ENCODE measurements at regions not wholly inside any gene's neighbourhood (a gene's known extent, or its start where the extent isn't known, plus 50 kb on each side); places are given as distances from the start of the nearest gene placed in this dataset.

DNA sequence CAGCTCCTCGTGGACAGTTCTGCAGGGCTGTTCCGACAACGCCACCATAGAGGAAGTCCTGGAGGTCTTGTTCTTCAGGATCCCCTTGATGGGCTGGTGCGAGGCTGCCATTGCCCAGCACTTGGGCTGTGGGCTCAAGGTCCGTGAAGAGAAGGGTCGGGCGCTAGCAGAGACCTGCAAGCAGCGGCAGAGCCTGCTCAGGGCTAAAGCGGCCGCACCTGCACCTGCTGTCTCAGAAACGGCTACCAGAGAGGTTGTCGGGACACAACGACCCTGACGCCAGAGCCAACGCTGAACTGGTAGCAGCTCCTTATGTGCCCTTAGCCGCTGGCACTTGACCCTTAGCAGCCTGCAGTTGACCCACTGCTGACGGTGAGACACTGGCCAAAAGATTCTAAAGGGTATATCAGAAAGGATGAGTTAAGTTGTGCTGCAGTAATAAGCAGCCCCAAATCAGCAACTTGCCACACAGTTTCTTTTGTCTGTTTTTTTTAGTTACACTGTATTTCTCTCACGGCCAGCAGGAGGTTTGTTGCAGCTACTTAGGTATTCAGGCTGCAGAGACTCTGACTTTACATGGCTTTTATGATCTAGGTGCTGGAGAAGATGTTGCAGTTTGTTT lies 55.5 kb upstream of the ST6GAL2 start:
- no peak for DNase-seq

DNA sequence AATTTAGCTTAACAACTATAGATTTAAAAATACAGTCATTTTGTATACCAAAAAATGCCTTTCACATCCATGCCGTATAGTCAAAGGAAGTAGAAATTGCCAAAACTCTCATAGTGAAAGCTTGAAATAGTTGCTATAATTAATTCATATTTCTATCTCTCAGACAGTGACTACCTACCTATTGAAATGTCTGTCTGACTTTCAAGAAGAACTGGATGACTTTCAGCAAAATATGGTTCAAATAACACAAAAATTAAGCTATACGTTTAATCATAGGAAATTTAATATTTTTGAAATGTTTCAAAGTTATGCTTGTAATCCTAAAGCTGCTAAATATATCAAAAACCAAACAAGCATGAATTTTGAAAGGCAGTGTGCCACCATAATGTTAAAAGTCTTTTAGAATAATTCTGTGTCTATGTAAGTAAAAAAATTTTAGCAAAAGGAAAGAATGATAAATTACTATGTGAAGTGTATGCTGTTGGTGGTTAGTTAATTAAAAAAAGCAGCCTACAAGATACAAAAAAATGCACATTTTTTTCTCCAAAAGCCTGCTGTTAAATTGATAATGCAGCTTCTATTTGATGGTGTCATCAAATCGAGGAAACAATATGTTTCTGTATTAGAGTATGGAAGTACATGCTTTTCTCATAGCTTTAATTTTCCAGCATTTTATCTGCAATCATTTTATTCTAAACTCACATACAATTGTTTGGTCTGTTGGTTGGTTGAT lies 57.7 kb upstream of the ST6GAL2 start:
- DNase-seq: no peak

DNA sequence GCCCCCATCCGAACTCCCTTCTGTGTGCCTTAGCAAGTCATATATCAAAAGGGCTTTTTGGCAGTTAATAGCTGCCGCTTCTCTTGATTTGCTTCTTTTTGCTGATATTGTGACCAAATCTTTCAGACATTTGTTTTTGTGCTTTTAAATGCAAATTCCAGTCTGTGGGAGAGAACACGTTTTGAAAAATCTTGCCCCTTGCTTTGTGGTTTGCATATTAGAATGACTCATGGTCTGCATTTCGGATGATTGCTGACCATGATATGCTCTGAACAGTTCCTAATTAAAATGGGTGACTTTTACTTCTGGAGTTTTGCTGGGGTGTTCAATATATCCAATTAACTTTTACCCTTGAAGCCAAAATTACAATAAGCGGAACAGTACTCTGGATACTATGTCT lies 58.2 kb upstream of the ST6GAL2 start:
- DNase-seq: peak in 1 of 3 donors; percentile 65

DNA sequence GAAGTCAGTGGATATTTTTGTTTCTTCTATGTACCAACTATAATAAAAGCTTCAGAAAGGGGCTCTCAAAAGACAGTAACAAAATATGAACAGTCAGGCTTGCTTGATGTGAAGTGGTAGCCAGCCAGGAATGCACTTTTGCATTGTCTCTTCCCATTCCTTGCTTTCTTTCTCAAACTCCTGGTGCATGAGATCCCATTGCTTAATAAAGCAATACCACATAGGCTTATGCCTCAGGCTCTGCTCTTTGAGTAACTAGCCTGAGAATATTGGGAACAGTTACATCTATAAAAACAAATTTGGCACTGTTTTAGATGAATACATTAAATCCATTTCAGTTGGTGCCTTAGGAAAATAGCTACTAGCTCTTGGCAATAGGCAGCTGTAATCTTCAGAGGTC lies 62.6 kb upstream of the ST6GAL2 start:
- DNase-seq: no peak

DNA sequence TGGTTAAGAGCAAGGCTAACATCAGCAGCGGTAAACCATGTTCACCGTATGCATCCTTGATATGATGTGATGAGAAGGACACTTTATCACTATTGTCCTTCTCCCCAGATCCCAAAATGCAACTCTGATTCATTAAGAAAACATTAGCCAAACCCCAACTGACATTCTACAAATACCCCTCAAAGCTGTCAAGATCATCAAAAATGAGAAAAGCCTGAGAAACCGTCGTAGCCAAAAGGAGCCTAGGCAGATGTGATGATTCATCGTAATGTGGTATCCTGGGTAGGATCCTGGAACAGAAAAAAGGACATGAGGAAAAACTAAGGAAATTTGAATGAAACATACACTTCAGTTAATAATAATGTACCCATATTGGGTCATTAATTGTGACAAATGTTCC lies 67.3 kb upstream of the ST6GAL2 start:
- DNase-seq: no peak

DNA sequence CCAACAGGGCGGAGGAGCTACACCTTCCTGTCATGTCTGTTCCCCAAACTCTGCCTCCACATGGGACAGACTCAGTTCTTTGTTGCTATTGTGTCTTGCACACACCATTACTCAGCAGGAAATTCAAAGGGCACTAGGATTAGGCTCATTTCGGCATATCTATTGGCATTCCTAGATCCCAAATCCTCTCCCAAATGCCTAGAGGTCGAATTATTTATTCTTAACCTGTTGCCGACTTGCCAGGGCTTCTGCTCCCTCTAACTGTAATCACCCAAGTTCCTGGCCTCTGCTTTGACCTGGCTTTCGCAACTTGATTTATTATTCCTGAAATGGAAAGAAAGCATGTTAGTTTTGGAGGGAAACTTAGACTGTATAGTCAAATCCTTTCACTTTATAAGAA lies 67.8 kb upstream of the ST6GAL2 start:
- DNase-seq: no peak

DNA sequence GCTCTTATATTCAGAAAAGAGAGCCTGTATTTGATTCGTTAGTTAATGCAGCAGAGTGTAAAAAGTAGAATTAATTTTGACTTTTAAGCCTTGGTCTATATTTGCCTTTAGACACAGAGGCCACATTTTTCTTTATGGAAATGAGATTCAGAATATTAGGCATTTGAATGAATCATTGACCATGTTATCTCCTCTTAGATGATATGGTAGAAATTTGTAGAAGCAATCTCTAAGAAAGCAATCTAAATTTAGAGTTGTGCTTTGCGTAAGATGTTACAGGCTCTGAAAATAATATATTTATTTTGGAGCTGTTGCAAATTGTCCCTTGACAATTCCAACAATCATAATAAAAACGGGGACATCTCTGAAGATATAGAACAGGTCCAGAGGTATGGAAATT lies 68.3 kb upstream of the ST6GAL2 start:
- no peak for DNase-seq

DNA sequence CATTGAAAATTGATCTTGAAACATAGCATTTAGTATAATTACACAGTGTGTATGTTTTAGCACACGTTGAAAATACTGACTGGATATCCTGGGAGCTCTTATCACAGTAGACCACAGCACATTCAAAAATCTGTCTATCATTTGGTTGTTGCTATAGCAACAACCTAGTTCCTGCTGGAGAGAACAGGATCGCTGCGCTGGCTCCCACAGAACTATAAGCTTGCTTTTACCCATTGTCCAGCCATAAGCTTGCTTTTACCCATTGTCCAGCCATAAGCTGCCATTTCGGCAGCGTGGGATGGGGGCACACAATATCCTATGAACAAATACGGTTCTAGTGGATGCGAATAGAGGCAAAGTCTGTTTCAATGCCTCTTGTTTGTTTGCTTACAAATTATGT lies 70.4 kb upstream of the ST6GAL2 start:
- DNase-seq: peak in 2 of 3 donors; percentile 16 to 41

DNA sequence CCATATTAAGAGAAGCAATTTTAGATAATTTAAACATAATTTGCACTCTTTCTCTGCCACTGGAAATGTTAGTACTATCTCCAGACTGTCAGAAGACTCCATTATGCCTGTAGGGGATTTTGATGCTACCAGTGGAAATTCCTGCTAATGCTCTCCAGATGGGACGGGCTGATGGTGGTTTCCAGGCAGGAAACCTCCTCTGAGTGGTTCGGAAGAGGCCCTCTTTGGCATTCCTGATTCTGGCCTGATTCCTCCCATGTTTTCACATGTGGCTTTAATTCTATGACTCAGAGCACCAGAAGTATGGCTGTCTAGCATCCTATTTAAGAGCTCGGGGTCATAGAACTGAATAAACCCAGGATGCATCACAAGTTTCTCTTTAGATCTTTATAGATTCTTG lies 70.9 kb upstream of the ST6GAL2 start:
- peak; percentile 79 to 96 (median 88) for DNase-seq

DNA sequence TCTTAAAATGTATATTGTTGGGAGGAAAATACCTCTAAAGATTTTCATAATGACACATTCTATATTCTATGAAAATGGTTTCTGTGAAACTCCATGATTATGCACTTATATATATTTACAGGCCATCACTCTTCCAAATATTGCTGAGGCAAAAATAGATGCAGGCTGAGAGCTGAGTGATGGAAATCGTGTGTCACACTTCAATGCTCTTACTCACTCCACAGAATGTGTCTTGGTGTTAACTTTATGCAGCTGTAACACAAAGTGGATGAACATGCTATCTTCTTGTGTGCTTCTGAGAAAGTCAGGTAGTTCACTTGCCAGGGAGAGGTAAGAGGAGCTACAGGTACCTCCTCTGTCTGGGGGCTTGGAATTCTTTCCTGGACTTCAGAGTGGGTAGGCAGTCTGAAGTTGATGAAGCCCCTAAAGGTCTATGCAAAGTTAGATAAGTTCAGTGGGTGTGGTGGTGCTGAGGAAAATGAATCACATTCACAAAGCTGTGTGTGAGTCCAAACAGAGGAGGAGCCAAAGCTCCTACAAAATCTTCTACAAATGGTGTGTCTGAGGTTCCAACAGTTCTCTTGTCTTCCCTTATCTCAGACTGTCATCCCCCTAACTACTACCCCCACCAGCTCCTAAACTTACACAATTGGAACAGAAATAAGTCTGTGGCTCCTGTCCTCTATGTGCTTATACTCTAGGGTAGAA lies 74.2 kb upstream of the ST6GAL2 start:
- no peak for DNase-seq

DNA sequence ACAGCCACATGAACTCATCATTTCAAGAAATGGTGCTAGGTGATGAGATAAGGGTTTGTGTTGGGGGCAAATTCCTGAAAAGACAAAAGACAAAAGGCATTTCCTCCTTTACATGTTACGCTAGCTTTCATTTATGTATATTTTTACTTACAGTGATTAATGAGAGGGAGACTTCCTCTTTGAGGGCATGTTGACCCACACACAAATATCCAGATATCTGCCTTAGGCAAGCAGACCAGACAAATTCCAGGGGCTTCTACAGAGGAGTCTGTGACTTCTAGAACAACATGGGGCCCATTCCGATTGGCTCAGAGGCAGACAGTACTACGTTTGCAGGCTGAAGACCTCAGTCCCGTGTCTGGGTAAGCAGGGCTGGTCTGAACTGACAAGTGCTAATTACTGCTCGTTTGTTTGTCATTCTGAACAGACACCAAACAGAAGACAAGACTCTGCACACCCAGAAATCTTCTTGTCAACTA lies 74.8 kb upstream of the ST6GAL2 start:
- DNase-seq: no peak

DNA sequence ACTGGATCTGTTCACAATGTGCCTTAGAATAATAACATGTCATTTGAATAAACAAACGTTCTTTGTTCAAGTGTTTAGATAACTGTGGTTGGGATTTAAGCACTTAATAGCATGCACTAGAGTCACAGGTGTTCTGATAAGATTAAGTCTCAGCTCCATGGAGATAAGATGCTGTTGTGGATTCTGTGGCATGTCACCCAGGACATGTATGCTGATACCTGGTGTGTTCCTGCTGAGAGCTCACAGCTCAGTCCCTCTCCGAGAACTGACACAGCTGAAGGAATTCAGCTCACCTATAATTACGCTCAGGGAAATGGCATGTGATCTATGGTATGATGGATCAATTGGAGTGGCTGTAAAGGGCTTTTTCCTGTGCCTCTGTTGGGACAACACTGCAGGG lies 75.4 kb upstream of the ST6GAL2 start:
- DNase-seq: no peak

DNA sequence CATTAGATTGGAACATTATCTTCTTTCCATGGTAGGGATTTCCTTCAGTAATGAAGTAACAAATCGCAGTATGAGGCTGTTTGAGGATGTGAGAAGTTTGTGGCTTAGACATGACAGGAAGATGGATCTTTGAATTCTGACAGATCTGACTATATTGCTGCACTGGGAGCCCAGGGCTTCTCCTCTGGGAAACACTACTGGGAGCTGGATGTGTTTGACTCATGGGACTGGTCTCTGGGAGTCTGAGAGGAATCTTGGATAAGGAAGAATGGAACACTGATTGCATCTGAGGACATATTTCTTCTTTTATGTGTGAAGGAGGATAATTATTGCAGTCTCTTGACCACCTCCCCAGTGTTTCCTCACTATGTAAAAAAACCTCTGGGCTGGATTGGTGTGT lies 77.2 kb upstream of the ST6GAL2 start:
- peak in 1 of 3 donors; percentile 70 for DNase-seq

DNA sequence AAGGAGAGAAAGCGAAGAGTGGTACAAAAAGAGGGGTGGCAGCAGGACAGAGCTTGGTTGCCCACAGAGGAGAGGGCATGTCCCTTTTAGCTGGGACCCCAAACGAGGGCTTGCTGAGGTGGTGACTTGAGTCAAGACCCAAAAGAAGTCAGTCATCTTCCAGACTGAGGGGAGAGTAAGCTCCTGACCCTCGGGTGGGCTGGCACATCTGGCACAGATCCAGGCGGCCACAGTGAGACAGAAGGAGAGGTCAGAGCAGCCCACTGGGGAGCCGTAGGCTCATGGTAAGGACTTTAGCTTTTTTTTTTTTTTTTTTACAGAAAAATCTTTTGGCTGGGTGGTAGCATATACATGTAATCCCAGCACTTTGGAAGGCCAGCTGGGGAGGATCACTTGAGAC lies 77.9 kb upstream of the ST6GAL2 start:
- DNase-seq: no peak

DNA sequence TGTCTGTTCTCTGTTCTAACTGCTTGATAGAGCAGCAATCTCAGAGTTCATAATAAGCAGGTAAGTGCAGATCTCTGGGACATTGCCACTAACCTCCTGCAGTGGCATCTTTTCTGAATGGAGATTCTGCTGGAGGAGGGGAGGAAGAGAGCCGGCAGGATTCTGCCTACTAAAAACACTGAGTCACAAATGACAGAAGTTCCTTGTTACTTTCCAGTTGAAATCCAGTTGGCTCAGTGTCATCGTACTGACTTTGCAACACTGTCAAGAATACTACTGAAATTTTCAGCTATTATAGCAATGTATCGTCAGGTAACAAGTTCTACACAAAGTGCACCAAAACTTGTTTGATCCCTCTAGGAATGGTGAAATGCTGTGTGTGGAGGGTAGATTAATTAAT lies 79.6 kb upstream of the ST6GAL2 start:
- no peak for DNase-seq

DNA sequence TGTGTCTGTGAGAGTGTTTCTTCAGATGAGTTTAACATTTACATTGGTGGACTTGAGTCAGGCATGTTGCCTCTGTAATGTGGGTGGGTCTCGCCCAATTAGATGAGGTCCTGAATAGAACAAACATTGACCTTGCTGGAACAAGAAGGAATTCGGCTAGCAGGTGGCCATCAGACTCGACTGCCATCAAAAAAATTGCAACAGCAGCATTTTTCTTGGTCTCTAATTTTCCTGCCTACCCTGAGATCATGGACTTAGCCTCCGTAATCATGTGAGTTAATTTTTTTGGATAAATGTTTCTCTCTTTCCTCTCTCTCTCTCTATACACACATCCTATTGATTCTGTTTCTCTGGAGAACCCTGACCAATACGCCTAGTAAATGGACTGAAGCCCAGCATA lies 83.8 kb upstream of the ST6GAL2 start:
- DNase-seq: no peak

DNA sequence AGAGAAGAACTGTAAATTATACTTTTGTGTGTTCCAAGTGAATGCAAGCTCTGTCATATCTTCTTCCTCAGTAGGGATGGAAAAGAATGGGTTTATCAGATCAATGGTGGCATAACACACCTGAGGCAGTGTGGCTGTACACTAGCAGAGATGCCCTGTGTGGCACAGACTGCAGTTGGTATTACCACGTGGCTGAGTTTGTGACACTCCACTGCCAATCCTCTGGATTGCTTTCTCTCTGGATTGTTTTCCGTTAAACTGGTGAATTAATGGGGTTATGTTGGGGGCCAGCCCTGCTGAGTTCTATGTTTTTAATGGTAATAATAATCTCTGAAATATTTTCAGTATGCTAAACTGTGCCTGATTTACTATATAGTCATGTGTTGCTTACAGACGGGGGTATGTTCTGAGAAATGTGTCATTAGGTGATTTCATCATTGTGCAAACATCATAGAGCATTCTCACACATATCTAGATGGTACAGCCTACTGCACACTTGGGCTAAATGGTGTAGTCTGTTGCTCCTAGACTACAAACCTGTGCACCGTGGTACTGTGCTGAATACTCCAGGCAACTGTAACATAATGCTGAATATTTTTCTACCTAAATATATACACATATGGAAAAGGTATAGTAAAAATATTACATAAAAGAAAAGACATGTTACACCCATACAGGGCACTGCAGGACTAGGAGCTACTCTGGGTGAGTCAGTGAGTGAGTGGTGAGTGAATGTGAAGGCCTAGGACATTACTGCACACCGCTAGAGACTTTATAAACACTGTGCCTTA lies 84.7 kb upstream of the ST6GAL2 start:
- no peak for DNase-seq

DNA sequence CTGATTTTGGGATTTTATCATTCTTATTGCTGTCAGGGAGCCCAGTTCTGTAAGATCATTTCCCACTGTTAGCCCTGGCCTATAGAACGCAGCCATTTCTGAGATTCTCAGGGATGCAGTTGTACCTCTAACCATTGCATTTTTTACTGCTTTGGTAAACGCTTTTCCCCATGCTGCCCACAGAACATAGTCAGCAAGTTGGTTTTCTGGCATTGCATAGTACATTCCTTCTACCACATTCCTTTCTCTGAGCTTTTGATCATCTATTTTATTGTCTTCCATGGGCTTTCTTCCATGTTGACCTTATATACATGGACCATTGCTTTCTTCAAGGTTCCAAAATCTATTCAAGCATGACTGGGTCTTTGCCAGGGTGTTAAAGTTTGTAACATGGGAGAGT lies 86.8 kb upstream of the ST6GAL2 start:
- no peak for DNase-seq

DNA sequence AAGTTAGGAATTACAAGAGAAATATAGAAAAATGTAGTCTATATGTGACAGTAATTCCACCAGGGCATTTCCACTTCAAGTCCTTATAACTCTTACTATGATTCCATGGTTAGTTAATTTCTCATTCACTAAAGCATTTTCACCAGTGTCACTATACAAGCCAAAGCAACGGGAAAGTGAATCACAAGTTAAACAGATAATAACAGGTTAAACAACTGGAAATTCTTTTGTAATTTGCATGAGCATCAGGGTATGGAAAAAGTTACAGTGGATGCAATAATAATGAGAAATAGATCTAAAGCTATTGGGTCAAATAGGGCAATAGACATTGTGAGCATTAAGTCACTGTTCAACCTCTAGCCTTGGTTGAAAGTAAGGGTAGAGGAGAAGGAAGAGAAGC lies 88.9 kb upstream of the ST6GAL2 start:
- DNase-seq: no peak

DNA sequence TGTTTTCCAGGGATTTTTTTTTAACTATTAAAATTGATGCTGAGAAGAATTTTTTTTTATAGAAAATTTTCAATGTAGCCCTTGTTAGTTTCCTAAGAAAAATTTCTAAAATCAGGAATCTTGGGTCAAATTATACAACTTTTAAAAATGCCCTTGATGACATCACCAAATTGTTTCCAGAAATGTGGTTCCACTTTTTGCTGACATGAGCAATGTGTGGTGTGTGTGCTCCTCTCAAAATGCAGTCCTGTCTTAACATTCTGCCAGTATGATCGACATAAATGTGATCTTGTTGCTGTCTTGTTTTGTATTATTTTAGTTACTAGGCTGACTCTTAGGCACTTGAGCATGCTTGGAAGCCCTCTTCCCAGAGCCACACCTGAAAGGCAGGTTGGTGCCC lies 89.7 kb upstream of the ST6GAL2 start:
- DNase-seq: no peak

DNA sequence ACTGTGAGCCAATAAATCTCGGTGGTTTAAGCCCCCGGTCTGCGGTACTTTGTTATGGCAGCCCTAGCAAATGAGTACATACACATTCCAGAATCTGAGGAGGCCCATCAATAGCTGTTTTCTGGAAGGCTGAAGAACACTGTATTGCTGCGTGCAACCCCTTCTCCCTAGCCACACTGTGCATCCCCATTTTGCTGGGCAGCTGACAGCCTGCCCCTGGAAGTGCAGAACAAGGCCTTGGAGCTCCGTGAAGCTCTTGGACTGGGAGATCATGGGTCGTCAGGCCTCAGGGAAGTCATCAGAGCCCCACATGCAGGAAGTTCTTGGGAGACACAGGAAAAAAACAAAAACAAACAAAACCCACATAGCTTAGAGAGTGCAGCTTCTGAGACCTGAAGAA lies 90.6 kb upstream of the ST6GAL2 start:
- peak in 1 of 3 donors; percentile 18 for DNase-seq

DNA sequence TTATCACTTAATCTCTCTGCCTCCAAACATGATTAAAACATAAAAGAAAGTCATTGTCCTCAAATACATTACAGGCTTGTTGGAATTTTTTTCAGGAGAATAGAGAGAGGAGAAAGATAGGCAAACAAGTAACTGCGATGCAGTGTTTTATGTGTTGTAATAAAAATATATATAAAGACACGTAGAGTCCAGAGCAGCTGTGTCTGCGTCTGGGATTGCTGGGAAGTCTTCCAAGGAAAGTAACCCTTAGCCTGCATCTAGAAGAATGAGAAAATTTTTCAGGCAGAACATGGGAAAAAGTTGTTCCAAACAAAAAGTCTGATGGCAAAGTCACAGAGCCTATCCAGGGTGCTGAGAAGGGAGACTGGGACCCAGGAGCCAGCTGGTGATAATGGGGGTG lies 91.8 kb upstream of the ST6GAL2 start:
- DNase-seq: peak; percentile 71 to 93 (median 83)
